GM21360 (cell line): ENCODE measurements at regions not wholly inside any gene's neighbourhood (a gene's known extent, or its start where the extent isn't known, plus 50 kb on each side); places are given as distances from the start of the nearest gene placed in this dataset.

Experiments used
- ATAC-seq: cut with Tn5 transposase; IDR thresholded peaks from one replicate; pipeline ENCODE4 v1.9.1; 2021; ENCODE audit warnings: mild to moderate bottlenecking, moderate library complexity; ENCODE audit not compliant: unreplicated experiment

- no peak for ATAC-seq
Measured at GRCh38 chr11:104301776-104302175, 137.8 kb upstream of the PDGFD start.

GRCh38 chr11:104291646-104292045 lies 127.7 kb upstream of the PDGFD start:
- no peak for ATAC-seq

- ATAC-seq, result no peak
Measured at GRCh38 chr11:104286129-104286528, 122.2 kb upstream of the PDGFD start.

- no peak for ATAC-seq
Measured at GRCh38 chr11:104279587-104279986, 115.6 kb upstream of the PDGFD start.

GRCh38 chr11:104275992-104276391 lies 112.0 kb upstream of the PDGFD start:
- ATAC-seq, result no peak

GRCh38 chr11:104260456-104260855 lies 96.5 kb upstream of the PDGFD start:
- no peak for ATAC-seq

- no peak for ATAC-seq
Measured at GRCh38 chr11:104259121-104259610, 95.2 kb upstream of the PDGFD start.

- ATAC-seq, result no peak
Measured at GRCh38 chr11:104256525-104256924, 92.6 kb upstream of the PDGFD start.

- ATAC-seq, result peak; percentile 95
Measured at GRCh38 chr11:104254347-104254746, 90.4 kb upstream of the PDGFD start.

- ATAC-seq, result no peak
Measured at GRCh38 chr11:104246590-104246989, 82.6 kb upstream of the PDGFD start.

GRCh38 chr11:104238916-104239315 lies 75.0 kb upstream of the PDGFD start:
- ATAC-seq, result no peak

- ATAC-seq, result no peak
Measured at GRCh38 chr11:104225047-104225446, 61.1 kb upstream of the PDGFD start.

- ATAC-seq, result no peak
Measured at GRCh38 chr11:104222464-104222863, 58.5 kb upstream of the PDGFD start.

- ATAC-seq, result no peak
Measured at GRCh38 chr11:104221455-104221854, 57.5 kb upstream of the PDGFD start.

GRCh38 chr11:104219096-104219495 lies 55.1 kb upstream of the PDGFD start:
- no peak for ATAC-seq

GRCh38 chr11:104214517-104214916 lies 50.6 kb upstream of the PDGFD start:
- no peak for ATAC-seq
